ENCODE measurements at regions not wholly inside any gene's neighbourhood (a gene's known extent, or its start where the extent isn't known, plus 50 kb on each side); places are given as distances from the start of the nearest gene placed in this dataset.
A peak's percentile ranks its signal among the peaks of the same experiment; 100 is the strongest.

DNA sequence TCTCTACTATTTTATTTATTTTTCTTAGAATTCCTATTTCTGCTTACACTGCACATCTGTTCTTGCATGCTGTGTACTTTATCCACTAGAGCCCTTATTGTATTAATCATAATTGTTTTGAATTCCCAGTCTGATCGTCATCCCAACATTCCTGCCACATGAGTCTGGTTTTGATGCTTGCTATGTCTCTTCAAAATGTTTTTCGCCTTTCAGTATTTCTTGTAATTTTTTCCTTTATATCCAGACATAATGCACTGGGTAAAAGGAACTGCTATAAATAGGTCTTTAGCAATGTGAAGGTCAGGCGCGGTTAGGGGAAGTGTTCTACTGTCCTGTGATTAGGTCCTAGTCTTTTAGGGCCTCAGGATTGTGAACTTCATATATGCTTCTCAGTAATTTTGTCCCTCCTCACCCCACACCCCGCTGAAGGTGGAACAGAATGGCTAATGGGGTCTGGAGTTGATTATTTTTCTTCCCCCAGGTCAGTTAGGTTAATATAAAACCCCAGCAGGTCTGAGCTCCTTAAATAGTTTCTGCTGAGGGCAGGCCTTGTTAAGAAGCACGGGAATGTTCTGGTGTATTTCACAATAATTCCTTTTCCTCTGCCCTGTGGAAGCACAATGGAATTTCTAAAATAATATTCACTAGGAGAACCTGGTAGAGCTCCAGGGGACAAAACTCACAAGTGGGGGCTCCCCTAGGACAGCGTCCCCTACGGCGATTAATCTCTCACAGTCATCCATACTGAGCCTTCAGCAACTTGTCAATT, 146.6 kb upstream of the TUT7 start:
- Histone ChIP-seq H3K4me3 (ENCODE audit: low read depth in 2 of 2, low read length in 1 of 2) (no peak overlapping the region), H3K4me1 (ENCODE audit: control insufficient read depth in 1 of 2, insufficient read depth in 2 of 2, low read depth in 1 of 2, low read length in 1 of 2) (peaks cover 0 to 6% of the 10 kb centered on the region in 2 experiments; a peak in 1 of 4 replicates), H3K79me2 (ENCODE audit: insufficient read depth) (no peaks in the 10 kb centered on the region), H4K20me1 (ENCODE audit: insufficient read depth) (no peaks in the 10 kb centered on the region), H3F3A (replicated peaks; ENCODE audit: insufficient read depth) (peaks cover 9% of the 10 kb centered on the region), H3K9me2 (no peaks in the 10 kb centered on the region), H2AFZ (ENCODE audit: low read depth) (peak overlapping the region; percentile 53), H3K36me3 (replicated peaks in 1 of 2; ENCODE audit: control insufficient read depth in 1 of 2, insufficient read depth in 2 of 2, low read length in 1 of 2) (no peaks in the 10 kb centered on the region), H3K9ac (peak overlapping the region; percentile 38; the same call in 1 of the 2 replicates), H3K4me2 (peak overlapping the region; percentile 61; the same call in 1 of the 2 replicates), H3K27me3 (ENCODE audit: insufficient read depth) (no peaks in the 10 kb centered on the region), H3K27ac (ENCODE audit: low read depth in 2 of 2, low read length in 1 of 2) (peak overlapping the region; percentile 73 to 74), H3K9me3 (0 out of 2 replicates have a peak, but pooled peaks cover 2% of the 10 kb centered on the region)
- ChIA-PET CTCF (interaction anchor here (1.0 kb wide), 1 partner anchor 14 kb away, joined by 3 read pairs; no protein-coding TSS in a partner anchor), POLR2A (no interaction called here)
- no peak for DNase-seq
- WGBS (ENCODE audit: low lambda C conversion rate), result 49% methylated on average over 9 of the region's 9 CpGs
- no peak for TF ChIP-seq YY1 (IDR thresholded peaks at IDR 0.05; ENCODE audit: low read depth)
- TF ChIP-seq MXI1 (IDR thresholded peaks at IDR 0.05; ENCODE audit: low read depth, low read length), result no peak
- no peak for TF ChIP-seq GATA2 (CRISPR knock-in tag; IDR thresholded peaks at IDR 0.05)
- no peak for TF ChIP-seq EZH2phosphoT487 (IDR thresholded peaks at IDR 0.05; ENCODE audit: borderline replicate concordance, low read depth)
- peak; percentile 9; the same call in 1 of the 2 replicates for TF ChIP-seq GABPA (IDR thresholded peaks at IDR 0.05; ENCODE audit: low read depth)
- TF ChIP-seq TEAD4 (IDR thresholded peaks at IDR 0.05; ENCODE audit: borderline replicate concordance, insufficient read depth), result peak; percentile 85; the same call in 1 of the 2 replicates
- TF ChIP-seq, protein P1, sequence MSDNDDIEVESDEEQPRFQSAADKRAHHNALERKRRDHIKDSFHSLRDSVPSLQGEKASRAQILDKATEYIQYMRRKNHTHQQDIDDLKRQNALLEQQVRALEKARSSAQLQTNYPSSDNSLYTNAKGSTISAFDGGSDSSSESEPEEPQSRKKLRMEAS (IDR thresholded peaks at IDR 0.05; ENCODE audit: low read depth), result peak; percentile 37; the same call in 1 of the 2 replicates
- no peak for TF ChIP-seq ELF1 (IDR thresholded peaks at IDR 0.05)
- no peak for TF ChIP-seq SMC3 (IDR thresholded peaks at IDR 0.05; ENCODE audit: low read depth, low read length)
- peak; percentile 52; the same call in 1 of the 2 replicates for TF ChIP-seq NFIC (IDR thresholded peaks at IDR 0.05; ENCODE audit: borderline replicate concordance)
- TF ChIP-seq, protein P2, sequence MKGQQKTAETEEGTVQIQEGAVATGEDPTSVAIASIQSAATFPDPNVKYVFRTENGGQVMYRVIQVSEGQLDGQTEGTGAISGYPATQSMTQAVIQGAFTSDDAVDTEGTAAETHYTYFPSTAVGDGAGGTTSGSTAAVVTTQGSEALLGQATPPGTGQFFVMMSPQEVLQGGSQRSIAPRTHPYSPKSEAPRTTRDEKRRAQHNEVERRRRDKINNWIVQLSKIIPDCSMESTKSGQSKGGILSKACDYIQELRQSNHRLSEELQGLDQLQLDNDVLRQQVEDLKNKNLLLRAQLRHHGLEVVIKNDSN (IDR thresholded peaks at IDR 0.05; ENCODE audit: borderline replicate concordance, low read depth), result no peak
- no peak for TF ChIP-seq FOXJ3 (CRISPR knock-in tag; IDR thresholded peaks at IDR 0.05)
- TF ChIP-seq, protein P3, sequence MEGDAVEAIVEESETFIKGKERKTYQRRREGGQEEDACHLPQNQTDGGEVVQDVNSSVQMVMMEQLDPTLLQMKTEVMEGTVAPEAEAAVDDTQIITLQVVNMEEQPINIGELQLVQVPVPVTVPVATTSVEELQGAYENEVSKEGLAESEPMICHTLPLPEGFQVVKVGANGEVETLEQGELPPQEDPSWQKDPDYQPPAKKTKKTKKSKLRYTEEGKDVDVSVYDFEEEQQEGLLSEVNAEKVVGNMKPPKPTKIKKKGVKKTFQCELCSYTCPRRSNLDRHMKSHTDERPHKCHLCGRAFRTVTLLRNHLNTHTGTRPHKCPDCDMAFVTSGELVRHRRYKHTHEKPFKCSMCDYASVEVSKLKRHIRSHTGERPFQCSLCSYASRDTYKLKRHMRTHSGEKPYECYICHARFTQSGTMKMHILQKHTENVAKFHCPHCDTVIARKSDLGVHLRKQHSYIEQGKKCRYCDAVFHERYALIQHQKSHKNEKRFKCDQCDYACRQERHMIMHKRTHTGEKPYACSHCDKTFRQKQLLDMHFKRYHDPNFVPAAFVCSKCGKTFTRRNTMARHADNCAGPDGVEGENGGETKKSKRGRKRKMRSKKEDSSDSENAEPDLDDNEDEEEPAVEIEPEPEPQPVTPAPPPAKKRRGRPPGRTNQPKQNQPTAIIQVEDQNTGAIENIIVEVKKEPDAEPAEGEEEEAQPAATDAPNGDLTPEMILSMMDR (IDR thresholded peaks at IDR 0.05), result no peak
- TF ChIP-seq, protein P4, sequence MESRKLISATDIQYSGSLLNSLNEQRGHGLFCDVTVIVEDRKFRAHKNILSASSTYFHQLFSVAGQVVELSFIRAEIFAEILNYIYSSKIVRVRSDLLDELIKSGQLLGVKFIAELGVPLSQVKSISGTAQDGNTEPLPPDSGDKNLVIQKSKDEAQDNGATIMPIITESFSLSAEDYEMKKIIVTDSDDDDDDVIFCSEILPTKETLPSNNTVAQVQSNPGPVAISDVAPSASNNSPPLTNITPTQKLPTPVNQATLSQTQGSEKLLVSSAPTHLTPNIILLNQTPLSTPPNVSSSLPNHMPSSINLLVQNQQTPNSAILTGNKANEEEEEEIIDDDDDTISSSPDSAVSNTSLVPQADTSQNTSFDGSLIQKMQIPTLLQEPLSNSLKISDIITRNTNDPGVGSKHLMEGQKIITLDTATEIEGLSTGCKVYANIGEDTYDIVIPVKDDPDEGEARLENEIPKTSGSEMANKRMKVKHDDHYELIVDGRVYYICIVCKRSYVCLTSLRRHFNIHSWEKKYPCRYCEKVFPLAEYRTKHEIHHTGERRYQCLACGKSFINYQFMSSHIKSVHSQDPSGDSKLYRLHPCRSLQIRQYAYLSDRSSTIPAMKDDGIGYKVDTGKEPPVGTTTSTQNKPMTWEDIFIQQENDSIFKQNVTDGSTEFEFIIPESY (IDR thresholded peaks at IDR 0.05; ENCODE audit: borderline replicate concordance, low read depth), result no peak
- no peak for TF ChIP-seq CHD2 (IDR thresholded peaks at IDR 0.05; ENCODE audit: low read length, partially characterized antibody)
- TF ChIP-seq, protein P5, sequence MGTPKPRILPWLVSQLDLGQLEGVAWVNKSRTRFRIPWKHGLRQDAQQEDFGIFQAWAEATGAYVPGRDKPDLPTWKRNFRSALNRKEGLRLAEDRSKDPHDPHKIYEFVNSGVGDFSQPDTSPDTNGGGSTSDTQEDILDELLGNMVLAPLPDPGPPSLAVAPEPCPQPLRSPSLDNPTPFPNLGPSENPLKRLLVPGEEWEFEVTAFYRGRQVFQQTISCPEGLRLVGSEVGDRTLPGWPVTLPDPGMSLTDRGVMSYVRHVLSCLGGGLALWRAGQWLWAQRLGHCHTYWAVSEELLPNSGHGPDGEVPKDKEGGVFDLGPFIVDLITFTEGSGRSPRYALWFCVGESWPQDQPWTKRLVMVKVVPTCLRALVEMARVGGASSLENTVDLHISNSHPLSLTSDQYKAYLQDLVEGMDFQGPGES (IDR thresholded peaks at IDR 0.05; ENCODE audit: low read depth, low read length), result no peak
- TF ChIP-seq EP300 (IDR thresholded peaks at IDR 0.05; ENCODE audit: borderline replicate concordance in 1 of 2, low read depth in 1 of 2, low read length in 1 of 2), result peak in 1 of 2 experiments; percentile 72; a peak in 1 of 4 replicates
- TF ChIP-seq, protein P6, sequence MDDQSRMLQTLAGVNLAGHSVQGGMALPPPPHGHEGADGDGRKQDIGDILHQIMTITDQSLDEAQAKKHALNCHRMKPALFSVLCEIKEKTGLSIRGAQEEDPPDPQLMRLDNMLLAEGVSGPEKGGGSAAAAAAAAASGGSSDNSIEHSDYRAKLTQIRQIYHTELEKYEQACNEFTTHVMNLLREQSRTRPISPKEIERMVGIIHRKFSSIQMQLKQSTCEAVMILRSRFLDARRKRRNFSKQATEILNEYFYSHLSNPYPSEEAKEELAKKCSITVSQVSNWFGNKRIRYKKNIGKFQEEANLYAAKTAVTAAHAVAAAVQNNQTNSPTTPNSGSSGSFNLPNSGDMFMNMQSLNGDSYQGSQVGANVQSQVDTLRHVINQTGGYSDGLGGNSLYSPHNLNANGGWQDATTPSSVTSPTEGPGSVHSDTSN (IDR thresholded peaks at IDR 0.05), result peak; percentile 67
- no peak for TF ChIP-seq TAF1 (IDR thresholded peaks at IDR 0.05; ENCODE audit: borderline replicate concordance, low read depth, low read length)
- peak; percentile 94 for TF ChIP-seq JUND (IDR thresholded peaks at IDR 0.05)
- TF ChIP-seq RXRA (IDR thresholded peaks at IDR 0.05; ENCODE audit: borderline replicate concordance, low read depth), result peak; percentile 66

Data from SK-N-SH (cell line).